SU-DHL-6 (cell line): ENCODE measurements at regions not wholly inside any gene's neighbourhood (a gene's known extent, or its start where the extent isn't known, plus 50 kb on each side); places are given as distances from the start of the nearest gene placed in this dataset.

Source experiments
- H2AFZ ChIP-seq: fragments of 200-600 bp; sonication (generic); 2 replicates; pipeline ENCODE4 v1.6.1; 2014; ENCODE audit warnings: low read depth, mild to moderate bottlenecking, moderate library complexity, mixed read lengths, antibody characterized with exemption, low read length; ENCODE audit not compliant: severe bottlenecking
- H3F3A ChIP-seq: fragments of 200-600 bp; shearing (Covaris generic); 2 replicates; pipeline ENCODE4 v1.6.0; 2016; ENCODE audit warnings: antibody characterized with exemption, mild to moderate bottlenecking; ENCODE audit not compliant: insufficient read depth
- H3K27ac ChIP-seq: fragments of 200-600 bp; sonication (generic); 2 replicates; pipeline ENCODE4 v1.5.1; 2016; ENCODE audit warnings: low read depth, mild to moderate bottlenecking, low read length, moderate library complexity, mixed read lengths
- H3K27me3 ChIP-seq: fragments of 200-600 bp; sonication (generic), shearing (Covaris generic); 2 replicates; pipeline ENCODE4 v1.6.0; 2014; ENCODE audit warnings: mild to moderate bottlenecking, low read length
- H3K36me3 ChIP-seq: fragments of 200-600 bp; sonication (generic); 2 replicates; pipeline ENCODE4 v1.6.1; 2014; ENCODE audit warnings: mild to moderate bottlenecking, low read length, mixed read lengths
- H3K4me2 ChIP-seq: fragments of 300-600, 200-600 bp; shearing (Covaris generic), sonication (generic); 2 replicates; pipeline ENCODE4 v1.6.0; 2014; ENCODE audit warnings: low read length, low read depth, mild to moderate bottlenecking; ENCODE audit not compliant: poor library complexity, severe bottlenecking
- H3K4me3 ChIP-seq: fragments of 200-600 bp; sonication (generic); 2 replicates; pipeline ENCODE4 v1.5.1; 2014; ENCODE audit warnings: antibody characterized with exemption, low read length, mild to moderate bottlenecking, mixed read lengths; ENCODE audit not compliant: insufficient read depth, poor library complexity, severe bottlenecking
- H3K79me2 ChIP-seq: fragments of 200-600 bp; sonication (generic); 2 replicates; pipeline ENCODE4 v1.6.1; 2014; ENCODE audit warnings: mild to moderate bottlenecking, low read length, moderate library complexity; ENCODE audit not compliant: insufficient read depth
- H3K9ac ChIP-seq: fragments of 200-600 bp; sonication (generic); 2 replicates; pipeline ENCODE4 v1.7.0; 2014; ENCODE audit warnings: mild to moderate bottlenecking, low read length
- H3K9me2 ChIP-seq: fragments of 200-600 bp; sonication (generic); replicated peaks from 2 replicates; pipeline ENCODE4 v1.6.1; 2014; ENCODE audit warnings: low read length; ENCODE audit not compliant: insufficient read depth
- H3K9me3 ChIP-seq: fragments of 200-600 bp; sonication (generic); 2 replicates; pipeline ENCODE4 v1.6.1; 2014; ENCODE audit warnings: low read length, mixed read lengths; ENCODE audit not compliant: insufficient read depth
- H4K20me1 ChIP-seq: fragments of 200-600 bp; sonication (generic); 2 replicates; pipeline ENCODE4 v1.6.1; 2014; ENCODE audit warnings: low read depth, mild to moderate bottlenecking, antibody characterized with exemption, low read length, moderate library complexity, mixed read lengths
- CTCF ChIP-seq: fragments of 200-600 bp; sonication (generic); IDR thresholded peaks from one replicate; pipeline ENCODE4 v1.5.1; 2017; ENCODE audit warnings: antibody characterized with exemption, mild to moderate bottlenecking, low read length, moderate library complexity; ENCODE audit not compliant: insufficient read depth, poor library complexity, severe bottlenecking
- EZH2phosphoT487 ChIP-seq: fragments of 200-600 bp; sonication (generic), shearing (Covaris generic); conservative IDR thresholded peaks from 2 replicates; pipeline ENCODE4 v1.6.1; 2018; ENCODE audit warnings: mild to moderate bottlenecking, antibody characterized with exemption, low read length, moderate library complexity, mixed read lengths

- H3K27me3 ChIP-seq = no peaks in the 10 kb centered on the region
- no peaks in the 10 kb centered on the region for H3K9me3 ChIP-seq
- TF ChIP-seq EZH2phosphoT487 (no peak), CTCF (no peak)
- H3K36me3 ChIP-seq = no peaks in the 10 kb centered on the region
- no peaks in the 10 kb centered on the region for H3K9me2 ChIP-seq
- H3K9ac ChIP-seq = no peak overlapping the region
- H4K20me1 ChIP-seq = no peaks in the 10 kb centered on the region
- H3K27ac ChIP-seq = no peak overlapping the region
- H3F3A ChIP-seq = no peaks in the 10 kb centered on the region
- no peak overlapping the region for H3K4me3 ChIP-seq
- no peak overlapping the region for H2AFZ ChIP-seq
- H3K79me2 ChIP-seq = no peaks in the 10 kb centered on the region
- H3K4me2 ChIP-seq = no peak overlapping the region
Observed at GRCh38 chr13:29940715-29941114, 90.3 kb upstream of the UBL3 start.

- H3K36me3 ChIP-seq = no peaks in the 10 kb centered on the region
- no peaks in the 10 kb centered on the region for H3K9me3 ChIP-seq
- no peaks in the 10 kb centered on the region for H3K27me3 ChIP-seq
- H3K4me2 ChIP-seq = no peak overlapping the region
- no peak overlapping the region for H3K4me3 ChIP-seq
- no peak overlapping the region for H3K27ac ChIP-seq
- H2AFZ ChIP-seq = no peak overlapping the region
- no peaks in the 10 kb centered on the region for H3K9me2 ChIP-seq
- H3K79me2 ChIP-seq = no peaks in the 10 kb centered on the region
- H4K20me1 ChIP-seq = no peaks in the 10 kb centered on the region
- TF ChIP-seq CTCF (no peak), EZH2phosphoT487 (no peak)
- H3F3A ChIP-seq = no peaks in the 10 kb centered on the region
- no peak overlapping the region for H3K9ac ChIP-seq
Observed at GRCh38 chr13:29939158-29939557, 88.7 kb upstream of the UBL3 start.

- Histone ChIP-seq H3K4me2 (no peak overlapping the region), H3K9me3 (no peaks in the 10 kb centered on the region), H3F3A (no peaks in the 10 kb centered on the region), H3K27ac (no peak overlapping the region), H3K79me2 (no peaks in the 10 kb centered on the region), H3K9me2 (no peaks in the 10 kb centered on the region), H4K20me1 (no peaks in the 10 kb centered on the region), H3K36me3 (no peaks in the 10 kb centered on the region), H3K27me3 (no peaks in the 10 kb centered on the region), H2AFZ (no peak overlapping the region), H3K4me3 (no peak overlapping the region), H3K9ac (no peak overlapping the region)
- TF ChIP-seq EZH2phosphoT487 (no peak), CTCF (no peak)
Observed at GRCh38 chr13:29937841-29938240, 87.4 kb upstream of the UBL3 start.

GRCh38 chr13:29937379-29937778 is 87.0 kb upstream of the UBL3 start:
- Histone ChIP-seq H3F3A (no peaks in the 10 kb centered on the region), H3K79me2 (no peaks in the 10 kb centered on the region), H3K9ac (no peak overlapping the region), H3K4me3 (no peak overlapping the region), H3K4me2 (no peak overlapping the region), H3K9me3 (no peaks in the 10 kb centered on the region), H3K27ac (no peak overlapping the region), H3K27me3 (no peaks in the 10 kb centered on the region), H3K36me3 (no peaks in the 10 kb centered on the region), H4K20me1 (no peaks in the 10 kb centered on the region), H2AFZ (no peak overlapping the region), H3K9me2 (no peaks in the 10 kb centered on the region)
- TF ChIP-seq CTCF (no peak), EZH2phosphoT487 (no peak)
